HepG2 (cell line): ENCODE measurements at regions not wholly inside any gene's neighbourhood (a gene's known extent, or its start where the extent isn't known, plus 50 kb on each side); places are given as distances from the start of the nearest gene placed in this dataset.

Experiments
- ARID2 ChIP-seq: sonication (generic); formaldehyde crosslinking; IDR thresholded peaks from 2 replicates; pipeline ENCODE4 v1.8.1; 2022; ENCODE audit warnings: mild to moderate bottlenecking, missing genetic modification reagents, borderline replicate concordance
- BRCA1 ChIP-seq: sonication (generic); formaldehyde crosslinking; IDR thresholded peaks from 2 replicates; pipeline ENCODE4 v1.4.0; 2020; ENCODE audit warnings: missing genetic modification reagents
- HDAC2 ChIP-seq: sonication (generic); formaldehyde crosslinking; IDR thresholded peaks from 2 replicates; pipeline ENCODE4 v1.4.0; 2020; ENCODE audit warnings: missing genetic modification reagents
- KAT7 ChIP-seq: IDR thresholded peaks from 2 replicates; pipeline ENCODE4 v1.6.1; 2018; ENCODE audit warnings: borderline replicate concordance, missing compliant biosample characterization
- KLF6 ChIP-seq: IDR thresholded peaks from 2 replicates; pipeline ENCODE4 v1.8.0; 2016; ENCODE audit warnings: missing biosample characterization, missing genetic modification reagents
- MTF1 ChIP-seq: sonication (generic); formaldehyde crosslinking; IDR thresholded peaks from 2 replicates; pipeline ENCODE4 v1.5.0; 2020; ENCODE audit warnings: missing genetic modification reagents
- MYC ChIP-seq: sonication (generic); formaldehyde crosslinking; IDR thresholded peaks from 2 replicates; pipeline ENCODE4 v1.9.0; 2021; ENCODE audit warnings: missing genetic modification reagents, borderline replicate concordance
- NRL ChIP-seq: sonication (generic); formaldehyde crosslinking; IDR thresholded peaks from 2 replicates; pipeline ENCODE4 v1.5.0; 2020; ENCODE audit warnings: missing genetic modification reagents, mild to moderate bottlenecking, moderate library complexity, borderline replicate concordance
- RAD21 ChIP-seq: fragments of 450-650 bp; formaldehyde crosslinking; IDR thresholded peaks from 2 replicates; pipeline ENCODE4 v1.5.0; 2020; ENCODE audit warnings: mild to moderate bottlenecking
- TRAFD1 ChIP-seq: sonication (generic); formaldehyde crosslinking; IDR thresholded peaks from 2 replicates; pipeline ENCODE4 v1.5.1; 2020; ENCODE audit warnings: missing genetic modification reagents, mild to moderate bottlenecking, borderline replicate concordance
- U2AF2 ChIP-seq: fragments of 200-400 bp; formaldehyde crosslinking; IDR thresholded peaks from 2 replicates; pipeline ENCODE4 v1.6.1; 2017; ENCODE audit warnings: low read depth, mild to moderate bottlenecking, low read length
- ZEB1 ChIP-seq: IDR thresholded peaks from 2 replicates; pipeline ENCODE4 v1.6.1; 2012; ENCODE audit warnings: mild to moderate bottlenecking, low read depth, inconsistent platforms; ENCODE audit not compliant: insufficient replicate concordance
- ZNF136 ChIP-seq: sonication (generic); formaldehyde crosslinking; IDR thresholded peaks from 2 replicates; pipeline ENCODE4 v1.8.1; 2022; ENCODE audit warnings: low read depth, mild to moderate bottlenecking, moderate library complexity, missing genetic modification reagents
- ZNF432 ChIP-seq: sonication (generic); formaldehyde crosslinking; IDR thresholded peaks from 2 replicates; pipeline ENCODE4 v1.5.0; 2020; ENCODE audit warnings: missing genetic modification reagents, mild to moderate bottlenecking, borderline replicate concordance
- ZNF75D ChIP-seq: sonication (generic); formaldehyde crosslinking; IDR thresholded peaks from 2 replicates; pipeline ENCODE4 v1.8.1; 2023; ENCODE audit warnings: missing genetic modification reagents, mild to moderate bottlenecking, borderline replicate concordance
- ZNF766 ChIP-seq: sonication (generic); formaldehyde crosslinking; IDR thresholded peaks from 2 replicates; pipeline ENCODE4 v1.5.0; 2020; ENCODE audit warnings: missing genetic modification reagents, borderline replicate concordance
- ZNF781 ChIP-seq: sonication (generic); formaldehyde crosslinking; IDR thresholded peaks from 2 replicates; pipeline ENCODE4 v1.5.1; 2020; ENCODE audit warnings: borderline replicate concordance, mild to moderate bottlenecking, missing genetic modification reagents; ENCODE audit errors: not compliant biosample characterization
- TF ChIP-seq, protein P1 (sequence below): sonication (generic); formaldehyde crosslinking; IDR thresholded peaks from 2 replicates; pipeline ENCODE4 v1.4.0; 2020; ENCODE audit warnings: missing genetic modification reagents
- TF ChIP-seq, protein P2 (sequence below): sonication (generic); formaldehyde crosslinking; IDR thresholded peaks from 2 replicates; pipeline ENCODE4 v1.4.0; 2020; ENCODE audit warnings: missing genetic modification reagents, borderline replicate concordance
- TF ChIP-seq, protein P3 (sequence below): sonication (generic); formaldehyde crosslinking; conservative IDR thresholded peaks from 2 replicates; pipeline ENCODE4 v1.4.0; 2020; ENCODE audit warnings: missing genetic modification reagents

GRCh38 chr13:33678906-33679657 is 138.9 kb upstream of the RFC3 start (continued):
- TF ChIP-seq KLF6 (peak; percentile 72), RAD21 (peak; percentile 41), ZNF766 (CRISPR knock-in tag) (peak; percentile 95; the same call in 1 of the 2 replicates), MYC (CRISPR knock-in tag) (peak; percentile 89; the same call in 1 of the 2 replicates), TRAFD1 (CRISPR knock-in tag) (peak; percentile 82; the same call in 1 of the 2 replicates), HDAC2 (CRISPR knock-in tag) (peak; percentile 84), KAT7 (CRISPR knock-in tag) (peak; percentile 91), MTF1 (no peak), U2AF2 (no peak), ZNF432 (no peak), ZNF75D (0 out of 2 replicates have a peak, but pooled peaks have one; percentile 37), ARID2 (CRISPR knock-in tag) (peak; percentile 78; the same call in 1 of the 2 replicates), BRCA1 (peak; percentile 90; the same call in 1 of the 2 replicates), NRL (0 out of 2 replicates have a peak, but pooled peaks have one; percentile 37), ZEB1 (no peak), ZNF781 (CRISPR knock-in tag) (no peak), ZNF136 (CRISPR knock-in tag) (no peak)
- TF ChIP-seq, protein P1, sequence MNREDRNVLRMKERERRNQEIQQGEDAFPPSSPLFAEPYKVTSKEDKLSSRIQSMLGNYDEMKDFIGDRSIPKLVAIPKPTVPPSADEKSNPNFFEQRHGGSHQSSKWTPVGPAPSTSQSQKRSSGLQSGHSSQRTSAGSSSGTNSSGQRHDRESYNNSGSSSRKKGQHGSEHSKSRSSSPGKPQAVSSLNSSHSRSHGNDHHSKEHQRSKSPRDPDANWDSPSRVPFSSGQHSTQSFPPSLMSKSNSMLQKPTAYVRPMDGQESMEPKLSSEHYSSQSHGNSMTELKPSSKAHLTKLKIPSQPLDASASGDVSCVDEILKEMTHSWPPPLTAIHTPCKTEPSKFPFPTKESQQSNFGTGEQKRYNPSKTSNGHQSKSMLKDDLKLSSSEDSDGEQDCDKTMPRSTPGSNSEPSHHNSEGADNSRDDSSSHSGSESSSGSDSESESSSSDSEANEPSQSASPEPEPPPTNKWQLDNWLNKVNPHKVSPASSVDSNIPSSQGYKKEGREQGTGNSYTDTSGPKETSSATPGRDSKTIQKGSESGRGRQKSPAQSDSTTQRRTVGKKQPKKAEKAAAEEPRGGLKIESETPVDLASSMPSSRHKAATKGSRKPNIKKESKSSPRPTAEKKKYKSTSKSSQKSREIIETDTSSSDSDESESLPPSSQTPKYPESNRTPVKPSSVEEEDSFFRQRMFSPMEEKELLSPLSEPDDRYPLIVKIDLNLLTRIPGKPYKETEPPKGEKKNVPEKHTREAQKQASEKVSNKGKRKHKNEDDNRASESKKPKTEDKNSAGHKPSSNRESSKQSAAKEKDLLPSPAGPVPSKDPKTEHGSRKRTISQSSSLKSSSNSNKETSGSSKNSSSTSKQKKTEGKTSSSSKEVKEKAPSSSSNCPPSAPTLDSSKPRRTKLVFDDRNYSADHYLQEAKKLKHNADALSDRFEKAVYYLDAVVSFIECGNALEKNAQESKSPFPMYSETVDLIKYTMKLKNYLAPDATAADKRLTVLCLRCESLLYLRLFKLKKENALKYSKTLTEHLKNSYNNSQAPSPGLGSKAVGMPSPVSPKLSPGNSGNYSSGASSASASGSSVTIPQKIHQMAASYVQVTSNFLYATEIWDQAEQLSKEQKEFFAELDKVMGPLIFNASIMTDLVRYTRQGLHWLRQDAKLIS (CRISPR knock-in tag) = no peak
- TF ChIP-seq, protein P2, sequence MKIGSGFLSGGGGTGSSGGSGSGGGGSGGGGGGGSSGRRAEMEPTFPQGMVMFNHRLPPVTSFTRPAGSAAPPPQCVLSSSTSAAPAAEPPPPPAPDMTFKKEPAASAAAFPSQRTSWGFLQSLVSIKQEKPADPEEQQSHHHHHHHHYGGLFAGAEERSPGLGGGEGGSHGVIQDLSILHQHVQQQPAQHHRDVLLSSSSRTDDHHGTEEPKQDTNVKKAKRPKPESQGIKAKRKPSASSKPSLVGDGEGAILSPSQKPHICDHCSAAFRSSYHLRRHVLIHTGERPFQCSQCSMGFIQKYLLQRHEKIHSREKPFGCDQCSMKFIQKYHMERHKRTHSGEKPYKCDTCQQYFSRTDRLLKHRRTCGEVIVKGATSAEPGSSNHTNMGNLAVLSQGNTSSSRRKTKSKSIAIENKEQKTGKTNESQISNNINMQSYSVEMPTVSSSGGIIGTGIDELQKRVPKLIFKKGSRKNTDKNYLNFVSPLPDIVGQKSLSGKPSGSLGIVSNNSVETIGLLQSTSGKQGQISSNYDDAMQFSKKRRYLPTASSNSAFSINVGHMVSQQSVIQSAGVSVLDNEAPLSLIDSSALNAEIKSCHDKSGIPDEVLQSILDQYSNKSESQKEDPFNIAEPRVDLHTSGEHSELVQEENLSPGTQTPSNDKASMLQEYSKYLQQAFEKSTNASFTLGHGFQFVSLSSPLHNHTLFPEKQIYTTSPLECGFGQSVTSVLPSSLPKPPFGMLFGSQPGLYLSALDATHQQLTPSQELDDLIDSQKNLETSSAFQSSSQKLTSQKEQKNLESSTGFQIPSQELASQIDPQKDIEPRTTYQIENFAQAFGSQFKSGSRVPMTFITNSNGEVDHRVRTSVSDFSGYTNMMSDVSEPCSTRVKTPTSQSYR (CRISPR knock-in tag) = peak; percentile 78
- TF ChIP-seq, protein P3, sequence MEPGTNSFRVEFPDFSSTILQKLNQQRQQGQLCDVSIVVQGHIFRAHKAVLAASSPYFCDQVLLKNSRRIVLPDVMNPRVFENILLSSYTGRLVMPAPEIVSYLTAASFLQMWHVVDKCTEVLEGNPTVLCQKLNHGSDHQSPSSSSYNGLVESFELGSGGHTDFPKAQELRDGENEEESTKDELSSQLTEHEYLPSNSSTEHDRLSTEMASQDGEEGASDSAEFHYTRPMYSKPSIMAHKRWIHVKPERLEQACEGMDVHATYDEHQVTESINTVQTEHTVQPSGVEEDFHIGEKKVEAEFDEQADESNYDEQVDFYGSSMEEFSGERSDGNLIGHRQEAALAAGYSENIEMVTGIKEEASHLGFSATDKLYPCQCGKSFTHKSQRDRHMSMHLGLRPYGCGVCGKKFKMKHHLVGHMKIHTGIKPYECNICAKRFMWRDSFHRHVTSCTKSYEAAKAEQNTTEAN (CRISPR knock-in tag) = peak; percentile 94
